Ishikawa (cell line): ENCODE measurements at regions not wholly inside any gene's neighbourhood (a gene's known extent, or its start where the extent isn't known, plus 50 kb on each side); places are given as distances from the start of the nearest gene placed in this dataset.

Experiments
- MAX ChIP-seq: IDR thresholded peaks from 2 replicates; pipeline ENCODE4 v1.6.1; 2012
- TCF12 ChIP-seq: IDR thresholded peaks from 2 replicates; pipeline ENCODE4 v1.6.1; 2012; ENCODE audit warnings: low read depth
- TEAD4 ChIP-seq: IDR thresholded peaks from 2 replicates; pipeline ENCODE4 v1.6.1; 2012
- YY1 ChIP-seq: IDR thresholded peaks from 2 replicates; pipeline ENCODE4 v1.6.1; 2012; ENCODE audit warnings: low read depth

GRCh38 chr12:76708296-76708695 is 55.6 kb upstream of the ZDHHC17 start:
- TF ChIP-seq TEAD4 (no peak), YY1 (no peak), MAX (no peak), TCF12 (no peak)
